ENCODE measurements at regions not wholly inside any gene's neighbourhood (a gene's known extent, or its start where the extent isn't known, plus 50 kb on each side); places are given as distances from the start of the nearest gene placed in this dataset.

DNA sequence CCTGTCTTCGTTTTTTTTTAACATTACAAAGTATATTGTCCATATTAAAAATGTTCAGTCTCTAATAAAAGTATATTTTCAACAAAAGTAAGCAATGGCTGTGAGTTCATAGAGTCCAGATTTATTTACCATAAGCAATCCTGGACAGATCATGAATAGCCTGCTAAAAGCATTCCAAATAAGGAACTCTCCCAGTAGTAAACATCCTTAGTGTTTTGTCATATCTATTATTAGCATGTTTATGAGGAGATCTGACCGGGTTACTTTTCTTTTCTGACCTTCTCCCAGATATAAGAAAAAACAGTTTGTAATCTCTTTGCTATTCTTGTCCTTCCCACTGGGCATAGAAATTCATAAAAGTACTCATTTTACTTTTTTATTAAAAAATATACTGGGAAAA lies 403.9 kb upstream of the ANO3 start:
- no peak for DNase-seq
- no peaks in the 10 kb centered on the region for H3K36me3 Mint-ChIP-seq
- no peak overlapping the region for H3K27ac Mint-ChIP-seq
- H3K27me3 Mint-ChIP-seq = no peaks in the 10 kb centered on the region
- ATAC-seq = no peak
- CTCF ChIA-PET = no interaction called here
- H3K9me3 Mint-ChIP-seq (ENCODE audit: low read depth) = peaks cover 8% of the 10 kb centered on the region
- H3K4me1 Mint-ChIP-seq = no peaks in the 10 kb centered on the region
- no peak overlapping the region for H3K4me3 Mint-ChIP-seq

DNA sequence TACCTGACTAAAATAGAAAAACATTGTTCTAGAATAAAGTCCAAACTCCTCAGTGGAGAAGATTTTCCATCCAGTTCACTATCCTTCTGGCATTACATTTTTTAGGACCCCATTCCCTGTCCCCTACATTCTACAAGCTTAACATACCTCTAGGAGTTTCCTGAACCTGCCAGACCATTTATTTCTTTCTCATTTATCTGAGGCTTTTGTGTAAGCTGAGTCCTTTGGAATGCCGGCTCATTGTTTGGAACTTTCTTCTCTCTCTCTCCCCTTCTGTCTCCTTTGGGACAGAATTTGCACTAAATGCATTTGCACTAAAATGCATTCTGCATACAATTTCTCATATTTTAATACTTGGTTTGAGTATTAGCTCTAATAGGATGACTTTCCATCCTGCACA lies 393.0 kb upstream of the ANO3 start:
- Mint-ChIP-seq H3K27ac (no peak overlapping the region), H3K36me3 (no peaks in the 10 kb centered on the region), H3K4me3 (no peak overlapping the region), H3K4me1 (no peaks in the 10 kb centered on the region), H3K9me3 (ENCODE audit: low read depth) (peaks cover 7% of the 10 kb centered on the region), H3K27me3 (no peaks in the 10 kb centered on the region)
- ATAC-seq = no peak
- CTCF ChIA-PET = no interaction called here
- DNase-seq = no peak

DNA sequence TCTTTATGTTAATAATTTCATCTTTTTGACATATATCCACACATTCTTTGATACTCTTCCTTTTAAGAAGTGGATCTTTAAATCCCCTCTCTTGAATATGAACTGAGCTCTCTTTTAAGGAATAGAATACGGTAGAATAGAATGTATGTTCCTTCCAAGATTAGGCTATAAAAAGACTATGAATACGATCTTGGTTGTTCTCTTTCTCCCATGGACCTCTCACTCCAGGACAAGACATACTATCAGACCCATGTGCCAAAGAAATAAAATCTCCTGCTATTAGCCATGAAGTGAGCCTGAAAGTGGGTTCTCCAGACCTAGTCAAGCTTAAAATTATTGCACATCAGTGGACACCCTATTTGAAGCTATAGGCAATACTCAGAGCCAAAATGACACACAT lies 392.2 kb upstream of the ANO3 start:
- no peaks in the 10 kb centered on the region for H3K36me3 Mint-ChIP-seq
- H3K9me3 Mint-ChIP-seq (ENCODE audit: low read depth) = peaks cover 7% of the 10 kb centered on the region
- no peak for ATAC-seq
- H3K27me3 Mint-ChIP-seq = no peaks in the 10 kb centered on the region
- CTCF ChIA-PET = no interaction called here
- no peaks in the 10 kb centered on the region for H3K4me1 Mint-ChIP-seq
- DNase-seq = no peak
- no peak overlapping the region for H3K4me3 Mint-ChIP-seq
- no peak overlapping the region for H3K27ac Mint-ChIP-seq

DNA sequence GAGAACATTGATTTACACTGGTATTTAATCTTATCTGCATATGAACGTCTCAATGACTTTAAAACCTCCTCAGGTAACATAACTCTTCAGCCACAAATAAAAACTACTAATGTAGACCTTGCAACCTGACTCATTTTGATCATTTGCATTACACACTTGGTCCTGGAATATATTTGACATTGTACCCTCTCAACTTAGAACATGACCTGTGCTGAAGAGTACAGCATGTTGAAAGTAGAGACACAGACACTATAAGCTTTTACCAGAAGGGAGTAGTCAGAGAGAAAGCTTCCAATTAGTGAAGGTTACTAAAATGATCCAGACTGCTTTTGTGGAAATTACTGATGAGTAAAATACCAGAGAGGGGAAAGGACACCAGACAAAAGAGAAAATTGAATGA lies 390.6 kb upstream of the ANO3 start:
- ATAC-seq (no peak), DNase-seq (no peak)
- Mint-ChIP-seq H3K4me3 (no peak overlapping the region), H3K4me1 (no peaks in the 10 kb centered on the region), H3K27ac (no peak overlapping the region), H3K36me3 (no peaks in the 10 kb centered on the region), H3K27me3 (no peaks in the 10 kb centered on the region), H3K9me3 (ENCODE audit: low read depth) (peaks cover 9% of the 10 kb centered on the region)
- CTCF ChIA-PET = no interaction called here

DNA sequence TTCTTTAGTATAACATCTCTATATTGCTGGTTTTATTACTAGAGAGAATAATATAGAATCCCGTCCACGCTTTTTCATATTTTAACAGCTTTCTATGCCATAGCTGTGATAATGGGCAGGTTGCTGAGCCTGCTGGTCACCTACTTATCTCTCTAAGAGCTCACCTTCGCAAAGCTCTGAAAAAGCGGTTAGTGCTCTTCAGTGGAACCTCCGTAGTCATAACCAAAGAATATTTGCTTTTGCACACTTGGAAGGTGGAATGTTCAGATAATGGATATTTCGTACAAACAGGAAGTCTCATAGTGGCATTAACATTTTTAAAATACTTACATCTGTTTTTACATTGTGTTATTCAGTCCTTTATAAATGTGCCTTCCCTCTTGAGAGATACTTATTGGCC lies 388.9 kb upstream of the ANO3 start:
- Mint-ChIP-seq H3K27me3 (no peaks in the 10 kb centered on the region), H3K4me1 (no peaks in the 10 kb centered on the region), H3K27ac (no peak overlapping the region), H3K9me3 (ENCODE audit: low read depth) (peaks cover 9% of the 10 kb centered on the region), H3K4me3 (no peak overlapping the region), H3K36me3 (no peaks in the 10 kb centered on the region)
- no peak for DNase-seq
- CTCF ChIA-PET = no interaction called here
- no peak for ATAC-seq

DNA sequence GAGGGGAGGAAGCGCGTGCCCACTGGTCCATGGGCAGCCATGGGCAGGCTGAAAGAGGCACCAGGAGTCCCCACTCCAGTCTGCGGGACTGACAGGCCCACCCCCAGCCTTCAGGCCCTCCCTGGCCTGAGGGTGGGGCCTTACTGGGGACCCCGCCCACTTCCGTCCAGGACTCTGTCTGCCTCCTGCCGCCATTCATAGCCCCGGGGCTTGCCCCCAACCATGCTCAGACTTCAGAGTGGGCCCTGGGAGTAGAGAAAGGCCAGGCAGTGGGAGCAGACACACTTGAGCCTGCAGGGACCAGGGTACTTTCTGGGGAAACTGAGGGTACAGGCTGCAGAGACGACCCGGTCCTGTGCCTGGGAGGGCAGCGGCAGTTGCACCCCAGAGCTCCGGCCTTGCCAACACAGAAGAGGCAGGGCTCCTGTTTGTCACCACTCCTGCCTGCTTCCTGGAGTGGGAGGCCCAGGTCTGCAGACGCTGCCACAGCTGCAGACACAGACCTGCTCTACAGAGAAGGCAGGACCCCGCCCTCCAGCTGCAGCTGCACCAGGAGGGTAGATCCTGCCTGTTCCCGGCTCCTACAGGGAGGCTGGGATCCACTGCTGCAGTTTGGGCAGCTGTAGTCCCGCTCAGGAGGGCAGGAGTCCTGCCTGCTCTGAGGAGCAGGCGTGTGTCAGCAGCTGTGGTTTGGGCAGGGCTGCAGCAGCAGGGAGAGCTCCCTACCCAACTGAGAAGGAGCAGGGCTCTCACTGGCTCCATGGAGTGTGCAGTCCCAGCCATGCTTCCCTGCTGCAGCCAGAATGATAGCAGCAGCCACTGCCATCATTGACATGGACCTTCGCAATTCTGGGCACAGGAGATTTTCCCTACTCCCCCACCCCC lies 387.9 kb upstream of the ANO3 start:
- H3K27ac Mint-ChIP-seq = no peak overlapping the region
- ATAC-seq = no peak
- no peak for DNase-seq
- H3K4me1 Mint-ChIP-seq = no peaks in the 10 kb centered on the region
- H3K4me3 Mint-ChIP-seq = no peak overlapping the region
- peaks cover 9% of the 10 kb centered on the region for H3K9me3 Mint-ChIP-seq (ENCODE audit: low read depth)
- H3K27me3 Mint-ChIP-seq = no peaks in the 10 kb centered on the region
- CTCF ChIA-PET = no interaction called here
- H3K36me3 Mint-ChIP-seq = no peaks in the 10 kb centered on the region

DNA sequence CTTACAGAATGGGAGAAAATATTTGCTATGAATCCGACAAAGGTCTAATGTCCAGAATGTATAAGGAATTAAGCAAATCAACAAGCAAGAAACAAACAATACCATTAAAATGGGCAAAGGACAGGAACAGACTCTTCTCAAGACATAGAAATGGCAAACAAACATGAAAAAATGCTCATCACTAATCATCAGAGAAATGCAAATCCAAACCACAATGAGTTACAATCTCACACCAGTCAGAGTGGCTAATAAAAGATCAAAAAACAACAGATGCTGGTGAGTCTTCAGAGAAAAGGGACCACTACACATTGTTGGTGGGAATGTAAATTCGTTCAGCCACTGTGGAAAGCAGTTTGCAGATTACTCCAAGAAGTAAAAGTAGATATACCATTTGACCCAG lies 382.0 kb upstream of the ANO3 start:
- DNase-seq = no peak
- Mint-ChIP-seq H3K36me3 (no peaks in the 10 kb centered on the region), H3K27ac (no peak overlapping the region), H3K4me3 (no peak overlapping the region), H3K9me3 (ENCODE audit: low read depth) (peaks cover 4% of the 10 kb centered on the region), H3K27me3 (no peaks in the 10 kb centered on the region), H3K4me1 (no peaks in the 10 kb centered on the region)
- CTCF ChIA-PET = no interaction called here
- ATAC-seq = no peak

DNA sequence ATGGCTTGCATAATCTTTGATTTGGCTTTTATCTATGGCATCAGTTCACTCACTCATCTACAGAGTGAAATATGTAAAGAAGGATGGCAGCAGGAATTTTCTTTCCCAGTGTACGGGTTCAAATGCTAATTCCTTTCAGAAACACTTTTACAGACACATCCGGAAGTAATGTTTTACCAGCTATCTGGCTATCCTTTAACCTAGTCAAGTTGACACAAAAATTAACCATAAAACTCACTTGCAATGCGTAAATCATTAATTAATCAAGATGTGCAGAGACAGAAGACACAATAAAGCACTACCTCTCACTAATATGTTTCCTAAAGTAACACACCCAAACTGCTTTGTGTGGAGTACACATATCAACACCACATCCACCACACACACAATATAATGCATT lies 378.9 kb upstream of the ANO3 start:
- Mint-ChIP-seq H3K27me3 (no peaks in the 10 kb centered on the region), H3K4me3 (no peak overlapping the region)

DNA sequence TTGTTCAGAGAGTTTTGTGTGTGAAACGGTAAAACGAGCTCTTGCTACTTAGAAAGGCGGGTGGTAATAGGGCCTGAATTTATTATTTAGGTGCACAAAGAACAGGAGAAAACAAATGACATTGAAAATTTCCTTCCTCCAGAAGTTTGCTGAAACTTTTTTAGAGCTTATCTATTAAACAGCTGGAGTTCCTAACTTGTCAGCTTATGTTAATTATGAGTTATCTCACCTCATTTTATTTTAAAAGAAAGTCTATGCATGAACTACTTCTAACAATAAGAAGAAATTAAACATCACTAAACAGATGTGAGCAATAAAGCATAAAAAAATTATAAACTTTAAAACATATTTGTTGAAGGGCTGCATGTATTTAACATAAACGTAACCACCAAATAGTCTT lies 373.9 kb upstream of the ANO3 start:
- Mint-ChIP-seq H3K4me3 (no peak overlapping the region), H3K27ac (no peak overlapping the region), H3K4me1 (no peaks in the 10 kb centered on the region), H3K9me3 (ENCODE audit: low read depth) (peaks cover 4% of the 10 kb centered on the region), H3K27me3 (no peaks in the 10 kb centered on the region), H3K36me3 (no peaks in the 10 kb centered on the region)
- no peak for ATAC-seq
- CTCF ChIA-PET = no interaction called here
- DNase-seq = no peak

More for the DNA sequence above, 378.9 kb upstream of the ANO3 start:
- Mint-ChIP-seq H3K27ac (no peak overlapping the region), H3K36me3 (no peaks in the 10 kb centered on the region), H3K4me1 (no peaks in the 10 kb centered on the region), H3K9me3 (ENCODE audit: low read depth) (peaks cover 2% of the 10 kb centered on the region)
- no peak for DNase-seq
- ATAC-seq = no peak
- CTCF ChIA-PET = no interaction called here

DNA sequence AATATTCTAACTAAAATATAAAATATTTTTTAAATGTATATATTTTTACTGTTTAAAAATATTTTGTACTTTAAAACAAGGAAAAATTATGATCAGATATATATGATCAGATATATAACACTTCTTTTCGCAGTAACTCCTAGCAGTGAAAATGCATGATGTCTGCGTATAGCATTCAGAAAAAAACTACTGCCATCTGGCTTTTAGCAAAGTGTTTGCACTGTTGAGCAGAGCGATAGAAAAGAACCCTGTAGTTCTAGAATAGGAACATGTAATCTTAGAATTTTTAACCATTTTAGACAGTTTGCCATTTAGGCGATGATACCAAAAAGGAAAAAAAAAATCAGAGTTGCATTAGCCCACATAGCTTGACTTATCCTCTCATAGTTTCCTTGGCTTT lies 370.4 kb upstream of the ANO3 start:
- DNase-seq (no peak), ATAC-seq (no peak)
- Mint-ChIP-seq H3K27me3 (no peaks in the 10 kb centered on the region), H3K36me3 (no peaks in the 10 kb centered on the region), H3K9me3 (ENCODE audit: low read depth) (peaks cover 7% of the 10 kb centered on the region), H3K4me3 (no peak overlapping the region), H3K27ac (no peak overlapping the region), H3K4me1 (no peaks in the 10 kb centered on the region)
- CTCF ChIA-PET = no interaction called here

DNA sequence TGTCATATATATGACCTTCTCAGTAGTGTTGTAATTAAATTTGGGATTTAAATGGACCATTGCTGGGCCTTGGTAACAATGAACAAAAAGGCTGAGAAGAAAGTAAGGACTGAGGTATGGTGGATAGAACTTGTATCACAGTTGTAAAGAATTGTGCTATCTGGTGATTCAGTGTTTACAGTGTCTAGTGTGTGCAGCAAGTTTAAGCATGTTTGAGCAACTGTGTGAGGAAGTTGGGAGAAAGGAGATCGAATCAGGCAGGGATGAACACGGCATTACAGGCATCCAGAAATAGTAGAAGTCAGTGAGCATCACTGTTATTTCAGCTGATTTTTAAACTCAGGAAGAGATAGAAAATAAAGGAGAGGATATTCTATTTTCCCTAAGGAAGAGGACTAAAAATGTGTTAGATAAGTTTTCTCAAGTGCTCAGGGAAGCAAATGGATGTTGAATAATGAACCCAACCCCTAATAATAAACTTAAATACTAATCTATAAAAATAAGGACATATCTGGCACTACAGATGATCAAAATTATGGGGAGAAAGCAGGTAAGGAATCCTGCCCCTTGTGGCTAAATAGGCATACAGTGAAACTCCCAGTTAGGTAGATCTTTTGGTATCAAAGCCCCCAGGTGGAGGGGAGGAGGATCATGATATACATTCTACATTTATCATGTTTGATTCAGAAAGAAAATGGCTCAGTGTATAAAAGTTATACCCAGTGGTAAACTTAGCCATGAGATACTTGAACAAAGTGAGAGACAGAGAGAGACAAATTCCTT lies 361.0 kb upstream of the ANO3 start:
- no peaks in the 10 kb centered on the region for H3K27me3 Mint-ChIP-seq
- no peak for ATAC-seq
- no peak overlapping the region for H3K27ac Mint-ChIP-seq
- no peaks in the 10 kb centered on the region for H3K36me3 Mint-ChIP-seq
- DNase-seq = no peak
- H3K4me1 Mint-ChIP-seq = no peaks in the 10 kb centered on the region
- H3K9me3 Mint-ChIP-seq (ENCODE audit: low read depth) = peaks cover 12% of the 10 kb centered on the region
- CTCF ChIA-PET = no interaction called here
- no peak overlapping the region for H3K4me3 Mint-ChIP-seq

DNA sequence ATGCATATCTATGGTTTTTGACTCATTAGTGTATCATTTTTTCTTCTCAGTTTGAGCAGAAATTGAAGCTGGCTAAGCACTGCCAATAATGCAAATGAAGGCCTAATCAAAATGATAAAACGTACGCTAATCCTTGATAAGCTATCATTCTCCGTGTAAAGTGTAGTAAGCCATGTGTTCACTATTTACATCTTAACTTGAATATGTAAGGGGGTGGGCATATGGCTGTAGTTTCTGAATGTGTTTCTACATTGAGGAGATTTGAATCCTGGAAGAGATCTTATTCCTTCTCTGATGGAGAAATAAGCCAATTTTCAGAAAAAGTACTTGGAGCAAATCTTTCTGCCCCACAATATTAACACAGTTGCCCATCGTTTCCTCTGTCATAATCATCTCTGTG lies 351.8 kb upstream of the ANO3 start:
- Mint-ChIP-seq H3K9me3 (ENCODE audit: low read depth) (peaks cover 2% of the 10 kb centered on the region), H3K27ac (no peak overlapping the region), H3K4me3 (no peak overlapping the region), H3K36me3 (no peaks in the 10 kb centered on the region), H3K4me1 (no peaks in the 10 kb centered on the region), H3K27me3 (no peaks in the 10 kb centered on the region)
- CTCF ChIA-PET = no interaction called here
- DNase-seq (no peak), ATAC-seq (no peak)

DNA sequence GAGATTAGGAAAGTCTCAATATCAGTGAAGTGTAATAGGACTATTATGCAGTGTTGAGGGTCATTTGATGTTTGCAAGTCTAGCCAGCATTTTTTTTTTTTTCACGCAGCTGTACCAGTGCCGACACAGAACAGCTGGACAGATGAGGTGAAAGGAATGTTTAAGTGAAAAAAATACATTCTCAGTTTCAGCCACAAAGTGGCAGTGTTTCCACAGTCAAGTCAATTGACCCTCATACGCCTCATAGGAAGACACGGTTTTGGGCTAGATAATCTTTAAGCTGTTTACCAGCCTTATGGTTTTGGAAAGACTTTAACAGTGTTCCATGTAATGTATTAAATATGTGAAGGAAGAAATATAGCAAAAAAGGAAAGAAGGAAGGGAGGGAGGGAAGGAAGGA lies 349.9 kb upstream of the ANO3 start:
- H3K4me1 Mint-ChIP-seq = no peaks in the 10 kb centered on the region
- DNase-seq (no peak), ATAC-seq (no peak)
- H3K36me3 Mint-ChIP-seq = no peaks in the 10 kb centered on the region
- no peaks in the 10 kb centered on the region for H3K27me3 Mint-ChIP-seq
- H3K4me3 Mint-ChIP-seq = no peak overlapping the region
- CTCF ChIA-PET = interaction anchor here (0.7 kb wide), 1 partner anchor 51 kb away, joined by 5 read pairs; no protein-coding TSS in a partner anchor
- no peak overlapping the region for H3K27ac Mint-ChIP-seq
- peaks cover 2% of the 10 kb centered on the region for H3K9me3 Mint-ChIP-seq (ENCODE audit: low read depth)

DNA sequence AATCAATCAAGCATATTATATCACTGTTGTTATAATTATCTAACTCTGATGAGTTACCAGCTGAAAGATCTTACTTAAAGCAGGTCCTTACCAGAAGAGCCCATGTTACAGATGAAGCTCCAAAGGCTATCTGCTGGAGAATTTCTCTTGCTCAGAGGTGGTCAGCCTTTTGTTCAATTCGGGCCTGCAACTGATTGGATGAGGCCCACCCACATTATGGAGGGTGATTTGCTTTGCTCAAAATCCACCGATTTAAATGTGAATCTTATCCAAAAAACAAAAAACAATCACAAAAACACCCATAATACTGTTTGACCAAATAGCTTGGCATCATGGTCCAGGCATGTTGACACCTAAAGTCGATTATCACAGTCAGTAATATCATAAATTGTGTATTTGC lies 348.6 kb upstream of the ANO3 start:
- Mint-ChIP-seq H3K36me3 (no peaks in the 10 kb centered on the region), H3K4me1 (no peaks in the 10 kb centered on the region), H3K27ac (no peak overlapping the region), H3K9me3 (ENCODE audit: low read depth) (no peaks in the 10 kb centered on the region), H3K27me3 (no peaks in the 10 kb centered on the region), H3K4me3 (no peak overlapping the region)
- CTCF ChIA-PET = no interaction called here
- no peak for DNase-seq
- no peak for ATAC-seq
